ENCODE measurements at regions not wholly inside any gene's neighbourhood (a gene's known extent, or its start where the extent isn't known, plus 50 kb on each side); places are given as distances from the start of the nearest gene placed in this dataset.

DNA sequence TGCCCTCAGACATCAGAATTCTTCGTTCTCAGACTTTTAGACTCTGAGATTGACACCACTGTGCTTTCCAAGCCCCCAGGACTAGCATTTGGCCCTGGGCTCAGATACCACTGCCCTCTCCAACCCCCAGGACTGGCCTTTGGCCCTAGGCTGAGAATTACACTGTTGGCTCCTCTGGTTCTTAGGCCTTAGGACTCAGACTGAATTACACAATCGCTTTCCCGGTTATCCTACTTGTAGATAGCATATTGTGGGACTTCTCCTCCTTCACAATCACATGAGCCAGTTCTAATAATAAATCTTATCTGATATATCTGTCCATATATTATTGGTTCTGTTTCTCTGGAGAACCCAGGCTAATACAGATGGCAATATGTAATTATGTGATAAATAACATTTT lies 1725.5 kb downstream of the GRIK2 start:
- TF ChIP-seq, protein P1, sequence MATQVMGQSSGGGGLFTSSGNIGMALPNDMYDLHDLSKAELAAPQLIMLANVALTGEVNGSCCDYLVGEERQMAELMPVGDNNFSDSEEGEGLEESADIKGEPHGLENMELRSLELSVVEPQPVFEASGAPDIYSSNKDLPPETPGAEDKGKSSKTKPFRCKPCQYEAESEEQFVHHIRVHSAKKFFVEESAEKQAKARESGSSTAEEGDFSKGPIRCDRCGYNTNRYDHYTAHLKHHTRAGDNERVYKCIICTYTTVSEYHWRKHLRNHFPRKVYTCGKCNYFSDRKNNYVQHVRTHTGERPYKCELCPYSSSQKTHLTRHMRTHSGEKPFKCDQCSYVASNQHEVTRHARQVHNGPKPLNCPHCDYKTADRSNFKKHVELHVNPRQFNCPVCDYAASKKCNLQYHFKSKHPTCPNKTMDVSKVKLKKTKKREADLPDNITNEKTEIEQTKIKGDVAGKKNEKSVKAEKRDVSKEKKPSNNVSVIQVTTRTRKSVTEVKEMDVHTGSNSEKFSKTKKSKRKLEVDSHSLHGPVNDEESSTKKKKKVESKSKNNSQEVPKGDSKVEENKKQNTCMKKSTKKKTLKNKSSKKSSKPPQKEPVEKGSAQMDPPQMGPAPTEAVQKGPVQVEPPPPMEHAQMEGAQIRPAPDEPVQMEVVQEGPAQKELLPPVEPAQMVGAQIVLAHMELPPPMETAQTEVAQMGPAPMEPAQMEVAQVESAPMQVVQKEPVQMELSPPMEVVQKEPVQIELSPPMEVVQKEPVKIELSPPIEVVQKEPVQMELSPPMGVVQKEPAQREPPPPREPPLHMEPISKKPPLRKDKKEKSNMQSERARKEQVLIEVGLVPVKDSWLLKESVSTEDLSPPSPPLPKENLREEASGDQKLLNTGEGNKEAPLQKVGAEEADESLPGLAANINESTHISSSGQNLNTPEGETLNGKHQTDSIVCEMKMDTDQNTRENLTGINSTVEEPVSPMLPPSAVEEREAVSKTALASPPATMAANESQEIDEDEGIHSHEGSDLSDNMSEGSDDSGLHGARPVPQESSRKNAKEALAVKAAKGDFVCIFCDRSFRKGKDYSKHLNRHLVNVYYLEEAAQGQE (IDR thresholded peaks at IDR 0.05; ENCODE audit: low read depth): no peak
- TF ChIP-seq RAD21 (IDR thresholded peaks at IDR 0.05; ENCODE audit: low read depth): no peak
- no peak for TF ChIP-seq EGR1 (IDR thresholded peaks at IDR 0.05)
- no peak for TF ChIP-seq EP300 (IDR thresholded peaks at IDR 0.05; ENCODE audit: borderline replicate concordance)
- TF ChIP-seq, protein P2, sequence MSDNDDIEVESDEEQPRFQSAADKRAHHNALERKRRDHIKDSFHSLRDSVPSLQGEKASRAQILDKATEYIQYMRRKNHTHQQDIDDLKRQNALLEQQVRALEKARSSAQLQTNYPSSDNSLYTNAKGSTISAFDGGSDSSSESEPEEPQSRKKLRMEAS (IDR thresholded peaks at IDR 0.05): no peak
- no peak for TF ChIP-seq YY1 (IDR thresholded peaks at IDR 0.05; ENCODE audit: low read depth)
- TF ChIP-seq TEAD4 (IDR thresholded peaks at IDR 0.05): no peak

Data from Ishikawa (cell line).